C4-2B (cell line): ENCODE measurements at regions not wholly inside any gene's neighbourhood (a gene's known extent, or its start where the extent isn't known, plus 50 kb on each side); places are given as distances from the start of the nearest gene placed in this dataset.

ENCODE experiments used
- ZFX ChIP-seq: fragments of 450-650 bp; IDR thresholded peaks from 2 replicates; pipeline ENCODE4 v1.6.1; 2017
- TF ChIP-seq, protein P1 (sequence below): fragments of 450-650 bp; conservative IDR thresholded peaks from 2 replicates; pipeline ENCODE4 v1.5.1; 2017; ENCODE audit warnings: mild to moderate bottlenecking

DNA sequence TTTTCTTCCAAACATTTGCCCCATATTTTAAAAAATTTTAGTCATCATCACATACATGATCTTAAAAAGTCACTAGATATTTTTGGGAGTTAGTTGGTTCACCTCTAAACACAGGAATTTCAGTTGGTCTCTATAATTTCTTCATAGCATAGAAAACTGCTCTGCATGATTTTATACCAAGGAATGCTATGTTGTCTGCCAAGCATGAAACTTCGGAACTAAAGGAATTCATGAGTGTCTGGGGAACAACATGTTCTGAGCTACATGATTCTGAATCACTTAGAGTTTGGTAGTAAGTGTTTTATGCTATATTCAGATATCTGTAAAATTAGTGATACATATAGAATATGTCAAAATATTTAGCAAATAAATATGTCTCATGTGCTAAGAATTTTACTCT is 957.8 kb downstream of the GATA3 start:
- TF ChIP-seq, protein P1, sequence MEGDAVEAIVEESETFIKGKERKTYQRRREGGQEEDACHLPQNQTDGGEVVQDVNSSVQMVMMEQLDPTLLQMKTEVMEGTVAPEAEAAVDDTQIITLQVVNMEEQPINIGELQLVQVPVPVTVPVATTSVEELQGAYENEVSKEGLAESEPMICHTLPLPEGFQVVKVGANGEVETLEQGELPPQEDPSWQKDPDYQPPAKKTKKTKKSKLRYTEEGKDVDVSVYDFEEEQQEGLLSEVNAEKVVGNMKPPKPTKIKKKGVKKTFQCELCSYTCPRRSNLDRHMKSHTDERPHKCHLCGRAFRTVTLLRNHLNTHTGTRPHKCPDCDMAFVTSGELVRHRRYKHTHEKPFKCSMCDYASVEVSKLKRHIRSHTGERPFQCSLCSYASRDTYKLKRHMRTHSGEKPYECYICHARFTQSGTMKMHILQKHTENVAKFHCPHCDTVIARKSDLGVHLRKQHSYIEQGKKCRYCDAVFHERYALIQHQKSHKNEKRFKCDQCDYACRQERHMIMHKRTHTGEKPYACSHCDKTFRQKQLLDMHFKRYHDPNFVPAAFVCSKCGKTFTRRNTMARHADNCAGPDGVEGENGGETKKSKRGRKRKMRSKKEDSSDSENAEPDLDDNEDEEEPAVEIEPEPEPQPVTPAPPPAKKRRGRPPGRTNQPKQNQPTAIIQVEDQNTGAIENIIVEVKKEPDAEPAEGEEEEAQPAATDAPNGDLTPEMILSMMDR, result no peak
- no peak for TF ChIP-seq ZFX
